ENCODE measurements at regions not wholly inside any gene's neighbourhood (a gene's known extent, or its start where the extent isn't known, plus 50 kb on each side); places are given as distances from the start of the nearest gene placed in this dataset.

GRCh38 chr16:8179615-8180014 lies 410.7 kb downstream of the TMEM114 start:
- RAD21 ChIA-PET (ENCODE audit: low non-redundant PET in 1 of 2, low total read pairs in 2 of 2, uncharacterized antibody in 2 of 2, unreplicated experiment in 2 of 2), result no interaction called here
- Histone ChIP-seq H3K27me3 (ENCODE audit: insufficient read depth, low read length) (no peaks in the 10 kb centered on the region), H3K4me3 (replicated peaks in 1 of 2; ENCODE audit: low read depth in 1 of 2, low read length in 2 of 2) (no peak overlapping the region), H3K4me2 (ENCODE audit: low read length) (no peak overlapping the region), H4K20me1 (ENCODE audit: insufficient read depth) (no peaks in the 10 kb centered on the region), H3K27ac (ENCODE audit: low read depth, low read length) (no peak overlapping the region), H3K4me1 (ENCODE audit: control insufficient read depth in 1 of 2, insufficient read depth in 2 of 2, low read length in 2 of 2) (no peaks in the 10 kb centered on the region), H3K9me3 (ENCODE audit: control insufficient read depth in 1 of 2, insufficient read depth in 1 of 2, low read depth in 1 of 2, low read length in 2 of 2) (no peaks in the 10 kb centered on the region; a peak in 2 of 4 replicates), H3K79me2 (ENCODE audit: insufficient read depth, low read length) (no peaks in the 10 kb centered on the region), H2AFZ (ENCODE audit: low read depth, low read length, poor library complexity, severe bottlenecking) (no peak overlapping the region), H3K9ac (ENCODE audit: low read length) (no peak overlapping the region), H3K9me2 (ENCODE audit: insufficient read depth) (no peaks in the 10 kb centered on the region), H3K36me3 (ENCODE audit: control insufficient read depth in 1 of 2, insufficient read depth in 2 of 2, low read length in 2 of 2) (no peaks in the 10 kb centered on the region)
- ATAC-seq (no peak), DNase-seq (ENCODE audit: low read depth, low spot score) (no peak)
- TF ChIP-seq ATF3 (IDR thresholded peaks at IDR 0.05) (no peak), SIN3A (IDR thresholded peaks at IDR 0.05; ENCODE audit: low read depth) (no peak), CTCF (IDR thresholded peaks at IDR 0.05 in 2 of 3, conservative IDR thresholded peaks at IDR 0.05 in 1 of 3; ENCODE audit: borderline replicate concordance in 1 of 3, insufficient read depth in 1 of 3, low read depth in 2 of 3, low read length in 2 of 3) (no peak), EZH2 (IDR thresholded peaks at IDR 0.05) (no peak), SRF (IDR thresholded peaks at IDR 0.05; ENCODE audit: low read depth) (no peak), SP1 (IDR thresholded peaks at IDR 0.05; ENCODE audit: low read depth) (no peak), MAX (IDR thresholded peaks at IDR 0.05) (no peak), JUND (IDR thresholded peaks at IDR 0.05) (no peak), CBX3 (IDR thresholded peaks at IDR 0.05; ENCODE audit: low read depth) (no peak), YY1 (IDR thresholded peaks at IDR 0.05; ENCODE audit: extremely low read depth, insufficient replicate concordance, low read depth, low read length) (no peak), POLR2AphosphoS5 (IDR thresholded peaks at IDR 0.05; ENCODE audit: low read depth, low read length) (no peak), ZNF274 (IDR thresholded peaks at IDR 0.05; ENCODE audit: low read depth, low read length) (no peak), EGR1 (IDR thresholded peaks at IDR 0.05; ENCODE audit: low read depth) (no peak), CEBPB (IDR thresholded peaks at IDR 0.05; ENCODE audit: low read depth) (no peak), TCF7L2 (IDR thresholded peaks at IDR 0.05; ENCODE audit: borderline replicate concordance, extremely low read depth, insufficient read depth, insufficient read length) (no peak), ZBTB33 (IDR thresholded peaks at IDR 0.05; ENCODE audit: extremely low read depth, insufficient replicate concordance, low read length) (no peak), POLR2A (IDR thresholded peaks at IDR 0.05; ENCODE audit: borderline replicate concordance, extremely low read depth, insufficient read depth, insufficient read length) (no peak), ELF1 (IDR thresholded peaks at IDR 0.05; ENCODE audit: borderline replicate concordance, low read depth) (no peak)
- intact Hi-C loops (cut with micrococcal nuclease), result no loop called here
- BruUV-seq (replicated peaks), result no TSS peak
- CTCF ChIA-PET, result no interaction called here
- POLR2A ChIA-PET, result no interaction called here

All from HCT116 (cell line).